ENCODE measurements at regions not wholly inside any gene's neighbourhood (a gene's known extent, or its start where the extent isn't known, plus 50 kb on each side); places are given as distances from the start of the nearest gene placed in this dataset.

- TF ChIP-seq POLR2AphosphoS5 (IDR thresholded peaks at IDR 0.05) = no peak
- TF ChIP-seq POLR2A (IDR thresholded peaks at IDR 0.05) = no peak
Measured at GRCh38 chr5:135719428-135720063, 114.9 kb upstream of the SLC25A48 start.
